GM18507 (cell line): ENCODE measurements at regions not wholly inside any gene's neighbourhood (a gene's known extent, or its start where the extent isn't known, plus 50 kb on each side); places are given as distances from the start of the nearest gene placed in this dataset.
"Not testable (repeated sequence)": the region's sequence is repeated elsewhere in the genome, so short reads cannot be mapped to it uniquely, and the experiment has no call there.

Experiments used
- DNase-seq: peaks from one replicate; pipeline ENCODE4 v3.0.0; 2011; ENCODE audit warnings: low read depth; ENCODE audit not compliant: insufficient read length; ENCODE audit errors: extremely low spot score
- FAIRE-seq: peaks from 2 replicates; lab custom pipeline; 2011; peaks lifted over from hg19 to GRCh38; lab: Jason Lieb, UNC

- DNase-seq: no peak
- peak; percentile 56 for FAIRE-seq
These were observed 137.6 kb upstream of the SVIL start for GRCh38 chr10:29772403-29772802.

GRCh38 chr10:29771376-29771775, 136.6 kb upstream of the SVIL start:
- FAIRE-seq: no peak

GRCh38 chr10:29769277-29769676, 134.5 kb upstream of the SVIL start:
- not testable (repeated sequence) for FAIRE-seq, DNase-seq

More at GRCh38 chr10:29771376-29771775, 136.6 kb upstream of the SVIL start:
- DNase-seq: no peak

GRCh38 chr10:29767968-29768367, 133.2 kb upstream of the SVIL start:
- no peak for DNase-seq
- FAIRE-seq: no peak

- no peak for FAIRE-seq
- no peak for DNase-seq
These were observed 132.0 kb upstream of the SVIL start for GRCh38 chr10:29766753-29767152.

- DNase-seq (no peak), FAIRE-seq (no peak)
These were observed 130.6 kb upstream of the SVIL start for GRCh38 chr10:29765330-29765729.

- no peak for DNase-seq
- FAIRE-seq: no peak
These were observed 128.6 kb upstream of the SVIL start for GRCh38 chr10:29763396-29763795.

- no peak for DNase-seq
- FAIRE-seq: no peak
These were observed 127.1 kb upstream of the SVIL start for GRCh38 chr10:29761916-29762315.

- DNase-seq (no peak), FAIRE-seq (no peak)
These were observed 125.5 kb upstream of the SVIL start for GRCh38 chr10:29760138-29760900.

GRCh38 chr10:29757551-29758297, 123.0 kb upstream of the SVIL start:
- no peak for DNase-seq
- no peak for FAIRE-seq

- no peak for DNase-seq
- no peak for FAIRE-seq
These were observed 121.7 kb upstream of the SVIL start for GRCh38 chr10:29756451-29756850.

- no peak for FAIRE-seq
- DNase-seq: no peak
These were observed 118.5 kb upstream of the SVIL start for GRCh38 chr10:29753283-29753682.

GRCh38 chr10:29751684-29752083, 116.9 kb upstream of the SVIL start:
- DNase-seq (no peak), FAIRE-seq (no peak)

- DNase-seq: no peak
These were observed 116.5 kb upstream of the SVIL start for GRCh38 chr10:29751240-29751639.

GRCh38 chr10:29749150-29749549, 114.4 kb upstream of the SVIL start:
- no peak for DNase-seq

More at GRCh38 chr10:29751240-29751639, 116.5 kb upstream of the SVIL start:
- FAIRE-seq: no peak

GRCh38 chr10:29748109-29748650, 113.4 kb upstream of the SVIL start:
- no peak for FAIRE-seq
- DNase-seq: no peak

More at GRCh38 chr10:29749150-29749549, 114.4 kb upstream of the SVIL start:
- FAIRE-seq: no peak

- FAIRE-seq (no peak), DNase-seq (no peak)
These were observed 111.5 kb upstream of the SVIL start for GRCh38 chr10:29746080-29746797.

- DNase-seq (no peak), FAIRE-seq (no peak)
These were observed 106.3 kb upstream of the SVIL start for GRCh38 chr10:29740981-29741545.

GRCh38 chr10:29738341-29738740, 103.6 kb upstream of the SVIL start:
- no peak for FAIRE-seq
- DNase-seq: no peak
